Panc1 (cell line): ENCODE measurements at regions not wholly inside any gene's neighbourhood (a gene's known extent, or its start where the extent isn't known, plus 50 kb on each side); places are given as distances from the start of the nearest gene placed in this dataset.

Experiments used
- ATAC-seq: fragments of 200-7000 bp; cut with Tn5 transposase; 2 replicates; pipeline ENCODE4 v1.9.1; 2020; ENCODE audit warnings: mild to moderate bottlenecking, moderate library complexity
- BruUV-seq: library from RNA; stranded (reverse); fragments of 400-500 nt; replicated peaks from 2 replicates; lab custom pipeline; 2021; lab: Mats Ljungman, UMichigan
- CTCF ChIA-PET: fragments of 300-600 bp; sonication (Branson Sonifier 250); formaldehyde crosslinking; loops from one replicate; lab custom pipeline; 2022; ENCODE audit warnings: antibody characterized with exemption; lab: Charles Lee
- POLR2A ChIA-PET: fragments of 300-600 bp; sonication (Branson Sonifier 250); formaldehyde crosslinking; loops from one replicate; lab custom pipeline; 2022; ENCODE audit warnings: antibody characterized with exemption; lab: Charles Lee
- DNase-seq: peaks from one replicate; pipeline ENCODE4 v3.0.0-alpha.2; 2010; ENCODE audit warnings: low read depth, low spot score
- H3K27ac ChIP-seq: 2 replicates; pipeline ENCODE4 v1.5.1; 2011; ENCODE audit warnings: mild to moderate bottlenecking, low read length, inconsistent platforms
- H3K27me3 ChIP-seq: fragments of 200-500 bp; sonication (Bioruptor generic); 2 replicates; pipeline ENCODE4 v1.6.0; 2014; ENCODE audit warnings: low read length, inconsistent platforms; ENCODE audit not compliant: control insufficient read depth, insufficient read depth
- H3K36me3 ChIP-seq: fragments of 200-500 bp; sonication (Bioruptor generic); 2 replicates; pipeline ENCODE4 v1.5.1; 2014; ENCODE audit warnings: inconsistent platforms, mild to moderate bottlenecking, low read length, moderate library complexity; ENCODE audit not compliant: control insufficient read depth, insufficient read depth
- H3K4me1 ChIP-seq: 2 replicates; pipeline ENCODE4 v1.5.1; 2011; ENCODE audit warnings: inconsistent platforms, mild to moderate bottlenecking, low read length, moderate library complexity; ENCODE audit not compliant: control insufficient read depth, insufficient read depth
- H3K4me3 ChIP-seq, 2 experiments: 2 replicates each; pipeline ENCODE4 v1.5.1; 2011 to 2012; ENCODE audit warnings: low read depth in 2 of 2, low read length in 2 of 2, mild to moderate bottlenecking in 2 of 2, inconsistent platforms in 1 of 2, moderate library complexity in 1 of 2
- H3K9me3 ChIP-seq: fragments of 200-500 bp; sonication (Bioruptor generic); 2 replicates; pipeline ENCODE4 v1.5.1; 2014; ENCODE audit warnings: low read depth, mild to moderate bottlenecking, inconsistent platforms, low read length, moderate library complexity; ENCODE audit not compliant: control insufficient read depth, insufficient read depth
- CTCF ChIP-seq: fragments of 450-650 bp; IDR thresholded peaks from 2 replicates; pipeline ENCODE4 v1.5.1; 2017; ENCODE audit warnings: mild to moderate bottlenecking
- POLR2AphosphoS5 ChIP-seq: IDR thresholded peaks from 2 replicates; pipeline ENCODE4 v1.6.1; 2012; ENCODE audit warnings: mild to moderate bottlenecking, low read depth, low read length, moderate library complexity
- REST ChIP-seq, 2 experiments: IDR thresholded peaks; 2 replicates each; pipeline ENCODE4 v1.6.1; 2011 to 2012; ENCODE audit warnings: low read depth in 2 of 2, control low read depth in 1 of 2, low read length in 1 of 2, mild to moderate bottlenecking in 1 of 2, moderate library complexity in 1 of 2; ENCODE audit not compliant: insufficient read depth in 1 of 2
- SIN3A ChIP-seq: IDR thresholded peaks from 2 replicates; pipeline ENCODE4 v1.6.1; 2012; ENCODE audit warnings: low read depth, mild to moderate bottlenecking, low read length, moderate library complexity, borderline replicate concordance; ENCODE audit not compliant: insufficient read depth
- TCF7L2 ChIP-seq: IDR thresholded peaks from 2 replicates; pipeline ENCODE4 v1.6.1; 2011; ENCODE audit warnings: mild to moderate bottlenecking, low read depth, low read length, inconsistent platforms
- in situ Hi-C: cut with HindIII; loops from 2 replicates; pipeline ENCODE4 v1.10.0; 2016; ENCODE audit warnings: low sequenced_read_pairs, low pct_unique_long_range_greater_than_20kb
- intact Hi-C: fragments of 100-400 bp; cut with micrococcal nuclease; formaldehyde crosslinking; loops from one replicate; pipeline ENCODE4 v1.10.0; 2022; ENCODE audit not compliant: unreplicated experiment

GRCh38 chr2:16272038-16272788 is 331.9 kb downstream of the MYCN start:
- POLR2A ChIA-PET = no interaction called here
- H3K27me3 ChIP-seq = no peaks in the 10 kb centered on the region
- DNase-seq (no peak), ATAC-seq (no peak)
- no peak overlapping the region for H3K4me3 ChIP-seq
- no peaks in the 10 kb centered on the region for H3K36me3 ChIP-seq
- CTCF ChIA-PET = no interaction called here
- TF ChIP-seq REST (IDR thresholded peaks at IDR 0.05; ENCODE audit: insufficient read depth in 1 of 2, low read depth in 2 of 2, low read length in 1 of 2) (no peak), TCF7L2 (no peak), SIN3A (no peak), POLR2AphosphoS5 (no peak), CTCF (no peak)
- no peaks in the 10 kb centered on the region for H3K4me1 ChIP-seq
- BruUV-seq = no TSS peak
- no peak overlapping the region for H3K27ac ChIP-seq
- H3K9me3 ChIP-seq = no peaks in the 10 kb centered on the region
- in situ Hi-C loops (no loop called here), intact Hi-C loops (no loop called here)

- intact Hi-C loops (no loop called here), in situ Hi-C loops (no loop called here)
- Histone ChIP-seq H3K27me3 (no peaks in the 10 kb centered on the region), H3K4me3 (no peak overlapping the region), H3K9me3 (no peaks in the 10 kb centered on the region), H3K27ac (no peak overlapping the region), H3K36me3 (no peaks in the 10 kb centered on the region), H3K4me1 (no peaks in the 10 kb centered on the region)
- TF ChIP-seq POLR2AphosphoS5 (no peak), TCF7L2 (no peak), REST (IDR thresholded peaks at IDR 0.05; ENCODE audit: insufficient read depth in 1 of 2, low read depth in 2 of 2, low read length in 1 of 2) (no peak), CTCF (no peak), SIN3A (no peak)
- BruUV-seq = no TSS peak
- no peak for ATAC-seq
- ChIA-PET POLR2A (no interaction called here), CTCF (no interaction called here)
- DNase-seq = no peak
Measured at GRCh38 chr2:16271231-16271896, 331.0 kb downstream of the MYCN start.
